ENCODE measurements at regions not wholly inside any gene's neighbourhood (a gene's known extent, or its start where the extent isn't known, plus 50 kb on each side); places are given as distances from the start of the nearest gene placed in this dataset.

GRCh38 chr5:124634741-124635323, 111.6 kb downstream of the ZNF608 start:
- intact Hi-C loops (cut with DNase I; ENCODE audit: low total_unique reads), result no loop called here
- H3K4me3 ChIP-seq, result no peak overlapping the region
- H3K36me3 ChIP-seq, result no peaks in the 10 kb centered on the region
- no peaks in the 10 kb centered on the region for H3K27me3 ChIP-seq
- no peak for DNase-seq
- no peaks in the 10 kb centered on the region for H3K4me1 ChIP-seq
- no peak overlapping the region for H3K27ac ChIP-seq
- H3K9me3 ChIP-seq, result no peaks in the 10 kb centered on the region
- TF ChIP-seq POLR2A (IDR thresholded peaks at IDR 0.05), result no peak
- TF ChIP-seq CTCF (IDR thresholded peaks at IDR 0.05), result no peak

GRCh38 chr5:124634228-124634739, 112.2 kb downstream of the ZNF608 start:
- intact Hi-C loops (cut with DNase I; ENCODE audit: low total_unique reads), result no loop called here
- Histone ChIP-seq H3K4me3 (no peak overlapping the region), H3K9me3 (no peaks in the 10 kb centered on the region), H3K27ac (no peak overlapping the region), H3K36me3 (no peaks in the 10 kb centered on the region), H3K27me3 (no peaks in the 10 kb centered on the region), H3K4me1 (no peaks in the 10 kb centered on the region)
- DNase-seq, result no peak
- TF ChIP-seq CTCF (IDR thresholded peaks at IDR 0.05) (no peak), POLR2A (IDR thresholded peaks at IDR 0.05) (no peak)

GRCh38 chr5:124633209-124633608, 113.2 kb downstream of the ZNF608 start:
- Histone ChIP-seq H3K27ac (no peak overlapping the region), H3K4me1 (no peaks in the 10 kb centered on the region), H3K27me3 (no peaks in the 10 kb centered on the region), H3K4me3 (no peak overlapping the region), H3K9me3 (no peaks in the 10 kb centered on the region), H3K36me3 (no peaks in the 10 kb centered on the region)
- no peak for DNase-seq
- intact Hi-C loops (cut with DNase I; ENCODE audit: low total_unique reads), result no loop called here
- TF ChIP-seq CTCF (IDR thresholded peaks at IDR 0.05) (no peak), POLR2A (IDR thresholded peaks at IDR 0.05) (no peak)

- intact Hi-C loops (cut with DNase I; ENCODE audit: low total_unique reads), result no loop called here
- no peaks in the 10 kb centered on the region for H3K9me3 ChIP-seq
- H3K4me1 ChIP-seq, result no peaks in the 10 kb centered on the region
- H3K4me3 ChIP-seq, result no peak overlapping the region
- DNase-seq, result no peak
- no peak for TF ChIP-seq POLR2A (IDR thresholded peaks at IDR 0.05)
- TF ChIP-seq CTCF (IDR thresholded peaks at IDR 0.05), result no peak
- no peak overlapping the region for H3K27ac ChIP-seq
- no peaks in the 10 kb centered on the region for H3K36me3 ChIP-seq
- H3K27me3 ChIP-seq, result no peaks in the 10 kb centered on the region
Measured at GRCh38 chr5:124631874-124632550, 114.4 kb downstream of the ZNF608 start.

Data from uterus (tissue), 3 donors.